Effector memory CD8-positive, alpha-beta T cell (primary cell): ENCODE measurements at regions not wholly inside any gene's neighbourhood (a gene's known extent, or its start where the extent isn't known, plus 50 kb on each side); places are given as distances from the start of the nearest gene placed in this dataset.

Experiments
- ATAC-seq: fragments of 150-1000 bp; cut with Tn5 transposase; replicated peaks from 2 replicates; pipeline ENCODE4 v1.10.0; 2021; ENCODE audit warnings: mild to moderate bottlenecking, moderate library complexity
- DNase-seq, 3 experiments: peaks; one replicate each; pipeline ENCODE4 v3.0.0; 2021
- H3K27ac Mint-ChIP-seq, 2 donors: one replicate each; pipeline ENCODE4 v1.8.0; 2022; ENCODE audit warnings: mild to moderate bottlenecking in 2 of 2, mixed read lengths in 2 of 2, moderate library complexity in 2 of 2
- H3K27me3 Mint-ChIP-seq, 2 donors: one replicate each; pipeline ENCODE4 v1.8.0; 2022; ENCODE audit warnings: mixed read lengths in 2 of 2
- H3K36me3 Mint-ChIP-seq: one replicate; pipeline ENCODE4 v1.8.0; 2022; ENCODE audit warnings: mild to moderate bottlenecking, moderate library complexity, mixed read lengths; ENCODE audit not compliant: insufficient read depth
- H3K4me1 Mint-ChIP-seq, 2 donors: one replicate each; pipeline ENCODE4 v1.8.0; 2022; ENCODE audit warnings: low read depth in 2 of 2, mixed read lengths in 2 of 2
- H3K4me3 Mint-ChIP-seq, 2 donors: one replicate each; pipeline ENCODE4 v1.8.0; 2022; ENCODE audit warnings: mild to moderate bottlenecking in 2 of 2, mixed read lengths in 2 of 2, moderate library complexity in 2 of 2
- H3K9me3 Mint-ChIP-seq, 2 donors: one replicate each; pipeline ENCODE4 v1.8.0; 2022; ENCODE audit warnings: mixed read lengths in 2 of 2

GRCh38 chr4:111228396-111228795 is 605.5 kb upstream of the PITX2 start:
- DNase-seq (no peak), ATAC-seq (no peak)
- no peak overlapping the region for H3K27ac Mint-ChIP-seq
- H3K9me3 Mint-ChIP-seq, result peaks cover 13 to 24% of the 10 kb centered on the region in 2 donors
- no peak overlapping the region for H3K4me3 Mint-ChIP-seq
- no peaks in the 10 kb centered on the region for H3K4me1 Mint-ChIP-seq
- no peaks in the 10 kb centered on the region for H3K27me3 Mint-ChIP-seq
- no peaks in the 10 kb centered on the region for H3K36me3 Mint-ChIP-seq

- peaks cover 13 to 19% of the 10 kb centered on the region in 2 donors for H3K9me3 Mint-ChIP-seq
- ATAC-seq (no peak), DNase-seq (no peak)
- H3K36me3 Mint-ChIP-seq, result no peaks in the 10 kb centered on the region
- no peaks in the 10 kb centered on the region for H3K4me1 Mint-ChIP-seq
- H3K27ac Mint-ChIP-seq, result no peak overlapping the region
- H3K27me3 Mint-ChIP-seq, result no peaks in the 10 kb centered on the region
- no peak overlapping the region for H3K4me3 Mint-ChIP-seq
These were observed 606.0 kb upstream of the PITX2 start for GRCh38 chr4:111228874-111229273.

DNA sequence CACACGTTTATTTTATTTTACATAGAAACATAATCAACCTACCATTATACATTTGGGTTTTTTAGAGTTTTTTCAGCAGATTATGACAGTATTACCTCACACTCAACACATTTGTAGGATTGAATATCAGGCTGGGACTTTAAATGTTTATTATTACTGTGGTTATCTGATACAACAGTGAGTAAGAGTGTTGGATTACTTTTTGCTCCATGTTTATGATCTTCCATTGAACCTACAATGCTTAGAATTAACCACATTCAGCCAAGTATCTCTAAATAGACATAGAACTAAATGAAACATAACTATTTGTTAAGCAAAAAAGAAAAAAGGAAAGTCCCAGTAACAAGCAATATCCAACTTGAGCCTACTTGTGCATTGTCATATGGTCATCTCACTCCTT is 607.4 kb upstream of the PITX2 start:
- Mint-ChIP-seq H3K27me3 (no peaks in the 10 kb centered on the region), H3K9me3 (peaks cover 13 to 18% of the 10 kb centered on the region in 2 donors), H3K4me1 (no peaks in the 10 kb centered on the region), H3K36me3 (no peaks in the 10 kb centered on the region), H3K4me3 (no peak overlapping the region), H3K27ac (no peak overlapping the region)
- ATAC-seq, result no peak
- no peak for DNase-seq

GRCh38 chr4:111231281-111231680 is 608.4 kb upstream of the PITX2 start:
- DNase-seq, result no peak
- Mint-ChIP-seq H3K27me3 (no peaks in the 10 kb centered on the region), H3K27ac (no peak overlapping the region), H3K9me3 (peaks cover 13 to 18% of the 10 kb centered on the region in 2 donors), H3K4me3 (no peak overlapping the region), H3K36me3 (no peaks in the 10 kb centered on the region), H3K4me1 (no peaks in the 10 kb centered on the region)
- no peak for ATAC-seq

DNA sequence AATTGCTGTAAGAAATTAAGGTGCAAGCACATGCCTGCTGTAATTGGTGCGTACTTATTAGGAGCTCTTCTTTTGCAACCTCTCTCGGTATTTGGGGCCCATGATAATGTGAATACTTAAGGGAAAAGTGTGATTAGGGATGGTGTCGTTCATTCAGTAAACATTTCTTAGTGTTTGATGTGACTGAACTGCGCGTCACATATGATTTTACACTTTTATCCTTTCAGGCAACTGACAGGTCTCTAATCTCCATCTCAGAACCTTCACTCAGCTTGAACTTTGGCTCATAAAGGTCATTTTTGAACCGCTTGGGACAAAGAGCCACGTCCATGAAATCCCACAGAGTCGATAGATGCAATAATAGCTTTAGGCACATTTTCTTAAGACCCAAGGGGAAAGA is 612.1 kb upstream of the PITX2 start:
- H3K4me1 Mint-ChIP-seq, result no peaks in the 10 kb centered on the region
- H3K4me3 Mint-ChIP-seq, result no peak overlapping the region
- H3K36me3 Mint-ChIP-seq, result no peaks in the 10 kb centered on the region
- peaks cover 7 to 12% of the 10 kb centered on the region in 2 donors for H3K9me3 Mint-ChIP-seq
- DNase-seq (no peak), ATAC-seq (no peak)
- no peaks in the 10 kb centered on the region for H3K27me3 Mint-ChIP-seq
- no peak overlapping the region for H3K27ac Mint-ChIP-seq

DNA sequence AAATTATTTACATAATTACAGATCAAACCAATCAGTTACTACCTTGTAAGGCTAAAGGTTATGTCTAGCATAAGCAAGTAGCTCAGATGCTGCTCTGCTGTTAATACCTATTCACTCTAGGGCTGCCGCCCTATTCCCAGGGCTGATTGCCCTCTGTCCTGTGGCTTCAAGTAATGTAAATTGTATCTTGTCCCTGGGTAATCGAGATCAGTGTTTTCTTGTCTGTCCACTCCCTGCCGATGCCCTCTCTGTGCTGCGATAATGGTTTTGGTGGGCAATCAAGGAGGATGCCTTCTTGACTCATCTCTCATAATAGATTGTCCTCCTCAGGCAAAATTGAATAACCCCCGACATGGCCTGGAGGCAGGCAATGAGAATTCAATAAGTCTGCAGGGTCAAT is 641.0 kb upstream of the PITX2 start:
- Mint-ChIP-seq H3K27me3 (no peaks in the 10 kb centered on the region), H3K4me1 (no peaks in the 10 kb centered on the region), H3K4me3 (no peak overlapping the region), H3K27ac (no peak overlapping the region), H3K9me3 (peaks cover 6 to 7% of the 10 kb centered on the region in 2 donors), H3K36me3 (no peaks in the 10 kb centered on the region)
- DNase-seq (no peak), ATAC-seq (no peak)

DNA sequence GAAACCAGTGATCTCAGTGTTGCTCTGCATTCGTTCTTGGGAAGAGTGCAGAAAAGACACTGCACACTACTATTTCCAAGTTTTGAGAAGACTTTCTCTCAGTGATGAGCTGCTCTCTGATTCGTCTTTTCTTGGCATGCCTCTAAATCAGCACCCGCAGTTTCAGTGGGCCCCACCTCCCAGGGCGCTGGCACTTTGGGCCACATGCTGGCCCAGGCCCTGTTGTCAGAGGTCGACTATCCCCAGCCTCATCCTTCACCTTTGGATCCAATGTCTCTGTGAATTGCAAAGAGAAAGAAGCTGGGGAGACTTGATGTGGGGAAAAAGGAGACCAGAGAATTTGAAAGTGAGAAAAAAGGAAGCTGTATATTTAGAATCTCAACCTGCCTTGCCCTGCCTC is 644.1 kb upstream of the PITX2 start:
- Mint-ChIP-seq H3K27me3 (no peaks in the 10 kb centered on the region), H3K4me3 (no peak overlapping the region), H3K9me3 (peaks cover 5 to 7% of the 10 kb centered on the region in 2 donors), H3K36me3 (no peaks in the 10 kb centered on the region), H3K27ac (no peak overlapping the region), H3K4me1 (no peaks in the 10 kb centered on the region)
- ATAC-seq (no peak), DNase-seq (no peak)

GRCh38 chr4:111267786-111268185 is 644.9 kb upstream of the PITX2 start:
- no peak for ATAC-seq
- H3K27ac Mint-ChIP-seq, result no peak overlapping the region
- no peaks in the 10 kb centered on the region for H3K4me1 Mint-ChIP-seq
- peaks cover 5 to 7% of the 10 kb centered on the region in 2 donors for H3K9me3 Mint-ChIP-seq
- DNase-seq, result no peak
- no peaks in the 10 kb centered on the region for H3K36me3 Mint-ChIP-seq
- H3K4me3 Mint-ChIP-seq, result no peak overlapping the region
- no peaks in the 10 kb centered on the region for H3K27me3 Mint-ChIP-seq

DNA sequence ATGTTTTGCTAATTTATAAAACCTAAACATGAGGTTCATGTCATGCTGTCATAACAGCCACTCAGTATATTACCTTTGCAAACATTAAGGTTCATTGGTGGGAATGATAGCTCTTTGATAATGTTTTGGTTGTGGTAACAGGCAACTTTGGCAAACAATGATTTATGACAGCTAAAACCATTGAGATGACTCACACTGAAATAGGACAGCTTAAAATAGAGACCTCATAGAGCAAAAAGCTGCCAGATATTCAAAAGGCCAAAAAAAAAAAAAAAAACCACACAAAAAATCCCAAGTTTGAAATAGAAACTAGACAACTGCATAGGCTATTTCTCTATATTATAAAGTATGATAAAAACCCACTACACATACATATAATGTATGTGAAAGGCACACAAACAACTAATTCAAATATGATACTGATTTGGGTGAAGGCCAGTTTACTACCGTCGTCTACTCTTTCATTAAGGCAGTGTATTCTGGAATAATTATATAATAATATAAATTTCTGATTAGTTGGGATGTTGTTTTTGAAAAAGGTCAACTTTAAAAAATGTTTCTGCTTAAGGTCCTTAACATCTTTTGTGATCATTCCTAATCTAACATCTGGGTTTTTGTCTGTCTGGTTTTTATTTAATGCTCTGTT is 646.0 kb upstream of the PITX2 start:
- no peak for ATAC-seq
- no peak for DNase-seq

GRCh38 chr4:111269439-111269838 is 646.6 kb upstream of the PITX2 start:
- no peak overlapping the region for H3K4me3 Mint-ChIP-seq

More for the DNA sequence above, 646.0 kb upstream of the PITX2 start:
- peaks cover 5 to 7% of the 10 kb centered on the region in 2 donors for H3K9me3 Mint-ChIP-seq
- H3K27me3 Mint-ChIP-seq, result no peaks in the 10 kb centered on the region
- no peak overlapping the region for H3K4me3 Mint-ChIP-seq
- H3K27ac Mint-ChIP-seq, result no peak overlapping the region
- H3K36me3 Mint-ChIP-seq, result no peaks in the 10 kb centered on the region
- no peaks in the 10 kb centered on the region for H3K4me1 Mint-ChIP-seq

GRCh38 chr4:111274060-111274459 is 651.2 kb upstream of the PITX2 start:
- no peaks in the 10 kb centered on the region for H3K36me3 Mint-ChIP-seq
- H3K4me1 Mint-ChIP-seq, result no peaks in the 10 kb centered on the region
- peaks cover 4 to 7% of the 10 kb centered on the region in 2 donors for H3K9me3 Mint-ChIP-seq
- H3K27ac Mint-ChIP-seq, result no peak overlapping the region
- DNase-seq (no peak), ATAC-seq (no peak)
- H3K27me3 Mint-ChIP-seq, result no peaks in the 10 kb centered on the region
- no peak overlapping the region for H3K4me3 Mint-ChIP-seq

More at GRCh38 chr4:111269439-111269838, 646.6 kb upstream of the PITX2 start:
- no peaks in the 10 kb centered on the region for H3K4me1 Mint-ChIP-seq
- H3K27ac Mint-ChIP-seq, result no peak overlapping the region
- peaks cover 5 to 7% of the 10 kb centered on the region in 2 donors for H3K9me3 Mint-ChIP-seq
- ATAC-seq (no peak), DNase-seq (no peak)
- H3K36me3 Mint-ChIP-seq, result no peaks in the 10 kb centered on the region
- H3K27me3 Mint-ChIP-seq, result no peaks in the 10 kb centered on the region

GRCh38 chr4:111274486-111274885 is 651.6 kb upstream of the PITX2 start:
- Mint-ChIP-seq H3K27me3 (no peaks in the 10 kb centered on the region), H3K4me3 (no peak overlapping the region), H3K4me1 (no peaks in the 10 kb centered on the region), H3K36me3 (no peaks in the 10 kb centered on the region), H3K27ac (no peak overlapping the region), H3K9me3 (peaks cover 4 to 7% of the 10 kb centered on the region in 2 donors)
- DNase-seq (no peak), ATAC-seq (no peak)

DNA sequence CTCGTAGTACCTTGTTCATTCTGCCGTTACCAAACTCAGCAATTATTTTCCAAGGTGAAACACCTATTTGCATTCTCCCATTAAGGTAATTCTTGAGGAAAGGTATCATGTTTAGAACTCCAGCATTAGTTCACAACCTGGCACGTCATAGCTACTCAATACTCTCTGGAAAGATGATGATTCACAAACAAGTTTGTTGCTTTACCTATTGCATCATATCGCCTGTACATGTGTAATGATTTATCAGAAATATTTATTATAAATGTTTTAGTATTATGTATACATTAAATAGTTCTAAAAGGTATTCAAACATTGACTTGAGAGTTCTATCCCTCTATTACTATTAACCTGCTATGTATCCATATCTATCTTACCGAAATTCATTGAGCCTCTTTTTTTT is 658.3 kb upstream of the PITX2 start:
- H3K9me3 Mint-ChIP-seq, result peaks cover 5 to 8% of the 10 kb centered on the region in 2 donors
- no peaks in the 10 kb centered on the region for H3K4me1 Mint-ChIP-seq
- no peaks in the 10 kb centered on the region for H3K36me3 Mint-ChIP-seq
- no peak overlapping the region for H3K4me3 Mint-ChIP-seq
- DNase-seq, result no peak
- H3K27ac Mint-ChIP-seq, result no peak overlapping the region
- H3K27me3 Mint-ChIP-seq, result no peaks in the 10 kb centered on the region
- ATAC-seq, result no peak

DNA sequence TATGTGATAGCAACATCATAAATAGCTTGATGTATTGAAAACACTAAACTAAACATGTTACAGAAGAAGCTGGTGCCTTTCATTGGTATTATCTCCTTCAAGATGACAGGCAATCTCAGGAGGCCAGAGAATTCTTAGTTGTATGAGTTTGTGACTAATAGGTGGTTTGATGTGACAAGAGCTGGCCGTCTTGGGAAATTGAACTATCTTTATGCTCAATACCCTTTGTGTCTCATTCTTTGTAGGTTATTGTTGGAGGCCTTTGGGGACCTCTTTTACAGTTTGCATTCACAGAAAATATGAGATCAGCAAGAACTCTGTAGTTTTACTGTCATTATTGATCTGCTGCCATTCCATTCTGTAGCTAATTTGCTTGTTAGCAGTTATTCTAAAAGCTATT is 659.2 kb upstream of the PITX2 start:
- Mint-ChIP-seq H3K27ac (no peak overlapping the region), H3K27me3 (no peaks in the 10 kb centered on the region), H3K9me3 (peaks cover 7 to 8% of the 10 kb centered on the region in 2 donors), H3K36me3 (no peaks in the 10 kb centered on the region), H3K4me1 (no peaks in the 10 kb centered on the region), H3K4me3 (no peak overlapping the region)
- no peak for ATAC-seq
- no peak for DNase-seq
